HG03558 (cell line): ENCODE measurements at regions not wholly inside any gene's neighbourhood (a gene's known extent, or its start where the extent isn't known, plus 50 kb on each side); places are given as distances from the start of the nearest gene placed in this dataset.

Experiments
- ATAC-seq: cut with Tn5 transposase; IDR thresholded peaks from one replicate; pipeline ENCODE4 v1.9.1; 2021; ENCODE audit warnings: moderate number of reproducible peaks; ENCODE audit not compliant: unreplicated experiment; ENCODE audit errors: extremely low read depth

- ATAC-seq, result no peak
Observed at GRCh38 chr3:31240466-31240865, 292.3 kb upstream of the STT3B start.

GRCh38 chr3:31240874-31241273 lies 291.9 kb upstream of the STT3B start:
- ATAC-seq, result no peak

GRCh38 chr3:31241533-31241932 lies 291.2 kb upstream of the STT3B start:
- ATAC-seq, result no peak

DNA sequence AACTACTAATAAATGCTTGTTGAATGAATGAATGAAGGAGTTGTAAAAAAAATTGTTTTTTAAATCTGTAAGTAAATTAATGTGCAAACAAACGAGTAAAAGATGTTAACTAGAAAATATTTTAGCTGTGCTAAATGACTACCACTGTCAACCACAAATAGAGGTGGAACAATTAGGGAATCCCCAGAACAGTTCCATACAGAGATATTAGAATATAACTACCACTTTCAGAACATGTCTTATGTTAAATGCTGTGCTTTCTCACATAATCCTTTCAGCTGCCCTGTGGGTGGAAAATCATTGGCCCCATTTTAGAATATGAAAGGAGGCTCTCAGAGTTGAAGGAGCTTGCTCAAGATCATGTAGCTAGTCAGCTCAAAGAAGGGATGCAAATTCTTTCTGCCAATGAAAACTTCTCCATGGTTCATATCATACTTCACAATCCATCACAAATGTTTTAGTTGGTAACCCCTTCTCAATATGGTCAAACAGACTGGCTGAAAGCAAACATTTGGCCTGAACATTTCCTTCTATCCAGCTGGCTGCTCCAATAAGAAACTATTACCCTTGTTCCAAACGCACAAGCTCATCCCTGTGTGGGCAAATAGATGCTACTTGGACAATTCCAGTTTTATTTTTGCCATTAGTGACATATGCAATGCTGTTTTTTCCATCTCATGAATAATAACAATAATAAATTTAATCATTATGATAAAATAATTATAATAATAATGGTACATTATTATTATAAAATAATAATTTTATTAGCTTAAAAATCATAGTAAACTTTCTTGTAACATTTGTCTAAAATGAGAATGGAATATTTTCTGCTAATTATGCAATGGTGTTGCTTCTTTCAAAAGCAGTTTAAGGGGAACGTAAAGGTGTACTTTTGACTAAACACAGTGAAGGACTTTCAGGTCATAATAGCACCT lies 290.4 kb upstream of the STT3B start:
- ATAC-seq, result peak; percentile 74

- no peak for ATAC-seq
Observed at GRCh38 chr3:31244929-31245817, 287.6 kb upstream of the STT3B start.

DNA sequence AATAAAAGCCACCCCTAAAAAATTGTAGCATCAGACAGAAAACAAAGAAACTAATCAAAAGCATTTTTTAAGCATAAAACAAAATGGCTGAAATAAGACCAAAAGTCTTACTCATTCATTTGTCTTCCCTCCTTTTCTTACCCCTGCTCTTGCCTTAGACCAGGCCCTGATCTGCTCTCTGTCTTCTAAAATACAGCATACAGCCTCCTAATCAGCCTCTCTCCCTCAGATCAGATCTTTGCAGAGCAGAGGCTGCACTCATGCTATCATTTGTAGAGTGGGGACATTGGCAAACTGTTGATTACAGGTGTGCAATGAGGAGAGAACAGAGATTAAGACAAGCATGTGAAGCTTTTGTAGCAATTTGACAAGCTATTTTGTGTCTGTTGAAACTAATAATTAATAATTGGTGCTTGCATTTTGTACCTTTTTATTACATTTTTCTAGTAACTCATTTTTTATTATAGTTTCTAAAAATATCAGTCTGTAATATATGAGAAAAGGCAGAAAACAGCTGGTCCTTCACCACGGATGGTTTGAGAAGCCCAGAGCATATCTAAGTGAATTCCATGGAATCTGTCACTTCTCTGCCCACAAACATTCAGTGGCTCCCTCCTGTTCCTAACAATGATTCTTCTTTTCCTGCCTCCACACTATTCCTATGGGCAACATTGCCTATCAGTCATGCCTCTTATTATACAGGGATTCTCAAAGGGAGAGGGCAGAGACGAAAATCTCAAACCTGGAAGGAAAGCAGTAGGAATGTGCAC lies 286.2 kb upstream of the STT3B start:
- no peak for ATAC-seq

- ATAC-seq, result no peak
Observed at GRCh38 chr3:31247063-31247447, 285.7 kb upstream of the STT3B start.

DNA sequence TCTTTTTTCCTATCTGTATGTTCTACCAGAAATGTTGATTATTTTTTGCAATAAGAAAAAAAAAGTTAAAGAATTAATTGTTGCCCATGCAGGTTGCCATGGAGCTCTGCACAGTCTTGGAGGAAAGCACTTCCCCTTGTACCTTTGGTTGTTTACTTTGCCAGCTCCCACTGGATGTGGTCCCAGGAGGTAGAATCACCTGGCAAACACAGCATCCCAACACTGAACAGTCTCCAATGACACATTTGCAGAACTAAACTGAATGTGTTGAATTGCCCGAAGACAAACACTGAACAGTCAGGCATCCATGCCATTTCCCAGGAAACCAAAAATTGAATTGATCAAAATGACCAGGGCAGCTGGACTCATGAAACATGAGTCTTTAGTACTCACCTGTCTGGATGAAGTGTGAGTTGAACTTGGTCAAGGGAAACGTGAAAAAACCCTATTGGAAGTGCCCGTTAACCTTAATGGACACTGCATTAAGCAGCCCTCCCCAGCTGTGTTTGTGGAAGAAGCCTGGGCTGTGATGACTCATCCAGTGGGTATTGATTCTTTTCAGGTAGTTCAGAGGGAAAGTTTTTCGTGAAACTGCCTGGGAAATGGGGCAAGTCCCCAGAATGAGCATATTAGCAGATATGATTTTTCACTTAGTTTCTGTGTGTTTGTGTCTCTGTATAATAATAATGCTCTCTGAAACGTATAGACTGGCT lies 284.7 kb upstream of the STT3B start:
- ATAC-seq, result peak; percentile 36

DNA sequence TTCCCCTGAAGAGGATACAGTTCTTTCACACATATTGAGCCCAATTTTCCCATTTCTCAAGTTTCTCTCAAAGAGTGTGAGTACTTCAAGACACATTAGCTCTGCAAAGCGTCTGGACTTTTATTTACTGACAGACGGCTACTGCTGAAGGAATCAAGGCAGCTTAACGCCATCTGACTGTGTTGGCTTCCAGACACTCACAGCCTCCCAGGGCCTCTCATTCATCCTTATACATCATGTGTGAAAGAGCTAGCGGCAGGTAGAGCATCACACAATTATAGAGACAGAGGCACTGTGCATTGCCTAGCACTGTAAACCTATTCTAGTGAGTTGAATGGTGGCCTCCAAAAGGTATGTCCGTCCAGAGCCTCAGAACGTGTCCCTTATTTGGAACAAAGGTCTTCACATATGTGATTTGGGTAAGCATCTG lies 284.1 kb upstream of the STT3B start:
- no peak for ATAC-seq

DNA sequence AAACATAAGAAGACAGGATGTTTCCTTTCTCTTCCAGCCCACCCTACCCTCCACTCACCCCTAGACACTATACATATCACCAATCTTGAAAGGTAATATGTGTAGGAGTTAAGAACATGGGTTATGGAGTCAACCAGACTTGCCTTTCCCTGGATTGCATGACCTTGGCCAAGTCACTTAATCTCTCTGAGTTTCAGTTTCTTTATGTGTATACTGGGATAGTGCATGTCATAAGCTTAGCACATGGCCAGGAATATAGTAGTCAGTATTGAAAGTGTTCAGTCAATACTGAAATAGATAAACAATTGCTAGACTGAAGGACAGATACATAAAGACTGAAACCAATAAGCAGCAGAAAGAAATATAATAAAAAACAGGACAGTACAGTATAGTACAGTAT lies 283.2 kb upstream of the STT3B start:
- ATAC-seq, result no peak

GRCh38 chr3:31250116-31250777 lies 282.5 kb upstream of the STT3B start:
- ATAC-seq, result no peak

DNA sequence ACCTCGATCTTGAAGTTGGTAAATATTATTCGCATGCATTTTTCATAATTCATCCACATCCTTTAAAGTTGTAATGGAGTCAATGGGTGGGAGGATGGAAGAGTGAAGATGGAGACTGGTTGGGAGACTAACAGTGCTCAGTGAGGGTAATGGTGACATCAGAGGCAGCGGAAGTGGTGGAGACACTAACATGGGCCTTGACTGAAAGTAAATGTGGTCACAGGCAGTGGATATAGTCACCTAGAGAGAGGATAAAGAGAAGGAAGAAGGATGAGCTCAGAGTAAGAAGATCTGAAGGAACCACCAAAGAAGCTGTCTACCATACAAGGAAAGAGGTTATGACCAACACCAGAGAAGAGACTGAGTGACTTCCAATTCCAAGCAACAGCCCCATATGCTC lies 281.6 kb upstream of the STT3B start:
- ATAC-seq, result no peak

GRCh38 chr3:31252216-31253185 lies 280.2 kb upstream of the STT3B start:
- ATAC-seq, result no peak

- ATAC-seq, result no peak
Observed at GRCh38 chr3:31253782-31254181, 278.9 kb upstream of the STT3B start.

DNA sequence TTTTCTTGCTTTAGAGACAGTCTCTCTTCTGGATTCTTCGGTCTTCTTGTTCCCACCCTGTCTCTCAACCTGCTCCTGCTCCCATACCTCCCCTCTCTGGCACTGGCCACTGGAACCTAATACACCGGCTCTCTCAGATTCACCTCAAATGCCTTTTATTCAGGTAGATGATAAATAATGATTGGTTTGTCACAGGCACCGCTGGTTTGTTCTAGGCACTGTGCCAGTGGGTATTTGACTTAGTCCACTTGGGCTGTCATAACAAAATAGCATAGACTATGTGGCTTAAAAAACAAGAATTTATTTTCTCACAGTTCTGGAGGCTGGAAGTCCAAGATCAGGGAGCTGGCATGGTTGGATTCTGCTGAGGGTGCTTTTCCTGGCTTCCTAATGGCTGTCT lies 278.2 kb upstream of the STT3B start:
- ATAC-seq, result no peak

DNA sequence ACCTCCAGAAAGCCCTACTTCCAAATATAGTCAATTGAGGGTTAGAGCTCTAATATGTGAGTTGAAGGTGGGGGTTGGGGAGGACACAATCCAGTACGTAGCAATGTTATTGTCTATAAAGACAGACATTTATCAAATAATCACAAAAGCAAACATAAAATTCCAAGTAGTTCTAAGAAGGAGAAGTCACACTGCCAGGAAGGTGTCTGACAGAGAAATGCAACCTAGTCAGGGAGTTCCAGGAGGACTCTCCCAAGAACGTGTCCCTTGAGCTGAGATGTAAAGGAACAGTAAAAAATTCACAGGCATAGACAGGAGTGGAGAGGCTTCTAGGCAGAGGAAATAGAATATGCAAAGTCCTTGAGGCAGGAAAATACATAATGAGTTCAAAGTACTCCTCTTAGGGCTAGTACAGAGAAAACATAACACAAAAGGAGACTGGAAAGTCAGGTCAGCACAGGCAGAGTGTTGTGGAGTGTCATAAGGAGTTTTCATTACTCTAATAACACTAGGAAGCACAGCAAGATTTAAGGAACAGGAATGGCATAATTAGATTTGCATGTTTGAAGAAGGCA lies 277.6 kb upstream of the STT3B start:
- no peak for ATAC-seq

- ATAC-seq, result no peak
Observed at GRCh38 chr3:31262201-31262600, 270.5 kb upstream of the STT3B start.

DNA sequence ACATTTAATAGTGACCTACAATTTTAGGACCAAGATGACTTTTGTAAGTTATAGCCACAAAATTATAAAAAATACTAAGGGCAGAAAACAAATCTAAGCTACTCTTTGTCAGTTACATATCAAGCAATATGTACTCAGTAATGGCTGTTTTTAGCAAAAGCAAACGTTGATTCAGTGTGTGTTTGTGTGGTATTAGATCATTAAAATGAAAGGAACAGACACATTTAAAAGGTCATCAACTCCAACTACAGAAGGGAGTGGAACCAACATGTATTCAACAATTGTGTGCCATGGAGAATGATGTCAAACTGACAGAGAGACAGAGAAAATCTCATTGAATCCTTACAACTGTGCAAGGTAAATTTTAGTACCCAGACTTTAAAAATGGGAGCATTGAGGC lies 268.8 kb upstream of the STT3B start:
- ATAC-seq, result no peak
